ENCODE measurements at regions not wholly inside any gene's neighbourhood (a gene's known extent, or its start where the extent isn't known, plus 50 kb on each side); places are given as distances from the start of the nearest gene placed in this dataset.
"Not testable (repeated sequence)": the region's sequence is repeated elsewhere in the genome, so short reads cannot be mapped to it uniquely, and the experiment has no call there.

GRCh38 chr10:30731963-30732362, 102.4 kb upstream of the LYZL2 start:
- DNase-seq = no peak

GRCh38 chr10:30730306-30730705, 100.8 kb upstream of the LYZL2 start:
- no peak for DNase-seq

GRCh38 chr10:30728766-30729165, 99.2 kb upstream of the LYZL2 start:
- no peak for DNase-seq

GRCh38 chr10:30728127-30728526, 98.6 kb upstream of the LYZL2 start:
- DNase-seq = no peak

- no peak for DNase-seq
Measured at GRCh38 chr10:30727524-30727923, 98.0 kb upstream of the LYZL2 start.

- peak; percentile 94 for DNase-seq
Measured at GRCh38 chr10:30726783-30727414, 97.3 kb upstream of the LYZL2 start.

GRCh38 chr10:30725661-30726060, 96.1 kb upstream of the LYZL2 start:
- no peak for DNase-seq

GRCh38 chr10:30724296-30724695, 94.7 kb upstream of the LYZL2 start:
- DNase-seq = no peak

- DNase-seq = no peak
Measured at GRCh38 chr10:30722956-30723620, 93.5 kb upstream of the LYZL2 start.

- no peak for DNase-seq
Measured at GRCh38 chr10:30719832-30720231, 90.3 kb upstream of the LYZL2 start.

GRCh38 chr10:30709700-30710358, 80.3 kb upstream of the LYZL2 start:
- no peak for DNase-seq

GRCh38 chr10:30709229-30709628, 79.7 kb upstream of the LYZL2 start:
- DNase-seq = no peak

GRCh38 chr10:30708234-30708633, 78.7 kb upstream of the LYZL2 start:
- no peak for DNase-seq

- DNase-seq = not testable (repeated sequence)
Measured at GRCh38 chr10:30706189-30706588, 76.6 kb upstream of the LYZL2 start.

- DNase-seq = no peak
Measured at GRCh38 chr10:30705625-30706149, 76.1 kb upstream of the LYZL2 start.

GRCh38 chr10:30705101-30705624, 75.6 kb upstream of the LYZL2 start:
- no peak for DNase-seq

- peak; percentile 50 for DNase-seq
Measured at GRCh38 chr10:30704601-30705100, 75.1 kb upstream of the LYZL2 start.

- no peak for DNase-seq
Measured at GRCh38 chr10:30704026-30704600, 74.6 kb upstream of the LYZL2 start.

- not testable (repeated sequence) for DNase-seq
Measured at GRCh38 chr10:30703446-30703845, 73.9 kb upstream of the LYZL2 start.

GRCh38 chr10:30702860-30703259, 73.3 kb upstream of the LYZL2 start:
- DNase-seq = no peak

- DNase-seq = peak; percentile 41
Measured at GRCh38 chr10:30701451-30702173, 72.1 kb upstream of the LYZL2 start.

- DNase-seq = no peak
Measured at GRCh38 chr10:30697806-30698205, 68.3 kb upstream of the LYZL2 start.
